GM12874 (cell line): ENCODE measurements at regions not wholly inside any gene's neighbourhood (a gene's known extent, or its start where the extent isn't known, plus 50 kb on each side); places are given as distances from the start of the nearest gene placed in this dataset.

Experiments
- TF ChIP-seq, protein P1 (sequence below): IDR thresholded peaks from 2 replicates; pipeline ENCODE4 v1.5.1; 2011; ENCODE audit warnings: low read depth, mild to moderate bottlenecking, control low read depth, low read length, moderate library complexity; ENCODE audit not compliant: insufficient read depth

DNA sequence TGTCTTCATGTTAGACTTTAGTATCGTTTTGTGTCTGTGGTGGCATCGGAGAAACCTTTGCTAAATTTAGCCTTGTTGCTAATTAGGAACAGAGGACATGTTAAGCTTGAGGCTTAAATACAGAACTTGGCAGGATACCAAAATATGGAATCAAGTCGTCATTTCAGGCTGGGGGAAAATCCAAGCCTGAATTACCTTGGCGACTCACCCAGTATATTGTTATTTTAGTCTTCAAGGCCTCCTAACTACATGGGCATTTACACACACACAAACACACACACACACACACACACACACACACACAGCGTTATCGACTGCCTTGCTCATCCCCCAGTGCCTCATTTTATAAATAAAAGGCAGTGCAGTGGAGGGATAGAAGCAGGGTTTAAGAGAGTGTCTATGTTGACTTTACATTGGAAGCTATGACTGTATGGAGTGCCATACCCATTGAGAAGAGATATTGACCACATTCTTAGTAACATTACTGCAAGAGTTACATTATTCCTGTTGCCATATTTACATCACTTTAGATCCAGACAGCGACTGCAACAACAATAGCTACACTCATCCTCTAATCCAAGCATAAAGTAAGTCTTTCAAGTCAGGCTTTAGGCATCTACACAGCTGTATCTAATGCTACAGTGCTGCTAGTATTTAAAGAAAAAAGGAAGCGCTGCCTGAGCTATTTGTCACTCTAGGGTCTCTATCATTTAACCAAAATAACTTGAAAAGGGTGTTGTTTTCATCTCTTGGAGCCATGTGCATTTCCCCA is 210.8 kb upstream of the SEMA6D start:
- TF ChIP-seq, protein P1, sequence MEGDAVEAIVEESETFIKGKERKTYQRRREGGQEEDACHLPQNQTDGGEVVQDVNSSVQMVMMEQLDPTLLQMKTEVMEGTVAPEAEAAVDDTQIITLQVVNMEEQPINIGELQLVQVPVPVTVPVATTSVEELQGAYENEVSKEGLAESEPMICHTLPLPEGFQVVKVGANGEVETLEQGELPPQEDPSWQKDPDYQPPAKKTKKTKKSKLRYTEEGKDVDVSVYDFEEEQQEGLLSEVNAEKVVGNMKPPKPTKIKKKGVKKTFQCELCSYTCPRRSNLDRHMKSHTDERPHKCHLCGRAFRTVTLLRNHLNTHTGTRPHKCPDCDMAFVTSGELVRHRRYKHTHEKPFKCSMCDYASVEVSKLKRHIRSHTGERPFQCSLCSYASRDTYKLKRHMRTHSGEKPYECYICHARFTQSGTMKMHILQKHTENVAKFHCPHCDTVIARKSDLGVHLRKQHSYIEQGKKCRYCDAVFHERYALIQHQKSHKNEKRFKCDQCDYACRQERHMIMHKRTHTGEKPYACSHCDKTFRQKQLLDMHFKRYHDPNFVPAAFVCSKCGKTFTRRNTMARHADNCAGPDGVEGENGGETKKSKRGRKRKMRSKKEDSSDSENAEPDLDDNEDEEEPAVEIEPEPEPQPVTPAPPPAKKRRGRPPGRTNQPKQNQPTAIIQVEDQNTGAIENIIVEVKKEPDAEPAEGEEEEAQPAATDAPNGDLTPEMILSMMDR, result no peak

DNA sequence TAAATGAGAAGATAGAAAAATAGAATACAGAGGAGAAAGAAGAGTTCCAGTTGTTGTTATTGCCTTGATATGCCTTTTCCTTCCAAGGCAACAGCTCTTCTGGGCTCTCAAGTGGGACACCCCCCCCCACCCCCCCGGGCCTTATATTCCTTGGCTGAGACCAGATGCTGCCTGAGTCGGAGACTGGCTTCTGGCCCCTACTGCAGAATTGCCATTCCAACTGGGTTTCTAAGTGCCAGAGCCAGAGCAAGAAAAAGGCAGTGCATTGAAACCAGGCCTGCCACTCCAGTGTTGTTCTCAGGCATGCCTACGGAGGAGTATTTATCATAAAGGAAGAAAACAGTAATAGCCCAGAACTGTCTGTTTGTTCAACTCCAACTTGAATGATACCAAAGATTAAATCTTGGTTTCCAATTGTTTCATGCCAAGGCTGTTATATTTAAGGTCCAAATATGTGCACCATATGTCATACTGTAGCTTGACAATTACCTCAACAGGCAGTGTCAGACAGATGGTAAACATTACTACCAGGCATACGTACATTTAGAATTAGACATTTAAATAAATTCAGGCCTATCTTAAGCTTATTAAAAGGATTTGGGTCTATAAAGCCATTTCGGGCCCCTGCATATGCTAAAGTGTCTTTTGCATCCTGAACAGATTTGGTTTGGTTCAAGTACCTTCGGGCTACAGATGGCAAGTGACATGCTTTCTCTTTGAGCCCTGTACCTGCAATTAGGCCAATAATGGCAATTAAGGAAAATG is 209.9 kb upstream of the SEMA6D start:
- TF ChIP-seq, protein P1, result no peak

DNA sequence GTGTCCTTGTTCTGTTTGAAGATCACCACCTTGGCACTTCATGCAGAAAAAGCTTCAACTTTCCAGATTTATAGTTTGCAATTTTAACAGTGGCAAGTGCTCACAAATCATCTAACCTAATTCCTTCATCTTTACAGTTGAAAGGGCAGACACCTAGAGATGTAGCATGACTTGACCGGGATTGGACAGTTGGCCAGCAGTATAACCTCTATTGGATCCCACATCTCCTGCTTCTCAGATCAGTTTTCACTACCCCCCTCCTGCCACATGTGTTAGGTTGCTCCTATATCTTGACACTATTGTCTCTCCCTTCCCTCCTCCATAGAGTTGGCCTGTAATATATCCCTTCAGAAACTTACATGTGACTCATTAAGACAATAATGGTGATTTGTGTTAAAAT is 206.0 kb upstream of the SEMA6D start:
- TF ChIP-seq, protein P1, result no peak

DNA sequence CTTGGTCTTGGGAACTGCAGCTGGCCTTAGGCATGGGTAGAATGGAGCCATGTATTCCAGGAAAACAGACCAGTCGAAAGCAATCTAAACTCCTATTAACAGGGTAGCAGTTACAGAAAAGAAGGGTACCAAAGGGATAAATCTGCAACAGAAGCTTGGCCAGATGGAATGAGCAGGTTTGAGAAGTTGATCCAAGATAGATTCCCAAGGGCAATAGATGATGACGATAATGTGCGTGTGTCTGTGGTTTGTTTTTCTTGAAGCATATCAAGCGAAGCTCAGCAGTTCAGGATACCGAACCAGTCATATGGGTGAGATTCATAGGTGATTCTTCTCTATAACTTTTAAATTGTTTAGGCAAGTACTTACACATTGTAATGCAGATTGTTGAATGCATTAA is 203.8 kb upstream of the SEMA6D start:
- TF ChIP-seq, protein P1, result no peak

DNA sequence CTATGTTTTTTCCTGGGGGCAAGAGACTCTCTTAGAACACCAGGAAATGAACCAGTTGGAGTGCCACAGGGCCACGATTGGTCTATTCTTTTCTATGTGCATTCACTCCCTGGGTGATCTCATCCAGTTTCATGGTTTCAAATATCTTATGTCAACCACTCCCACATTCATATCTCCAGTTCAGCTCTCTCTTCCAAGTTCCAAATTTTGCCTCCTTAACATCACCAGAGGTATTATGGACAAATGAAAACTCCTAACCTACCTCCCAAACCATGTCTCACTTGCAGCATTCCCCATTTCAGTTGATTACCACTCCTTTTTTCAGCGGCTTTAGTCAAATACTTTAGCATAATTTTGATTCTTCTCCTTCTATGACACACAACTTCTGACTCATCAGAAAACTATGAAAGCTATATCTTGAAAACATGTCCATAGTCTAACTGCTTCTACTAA is 203.1 kb upstream of the SEMA6D start:
- TF ChIP-seq, protein P1, result no peak

DNA sequence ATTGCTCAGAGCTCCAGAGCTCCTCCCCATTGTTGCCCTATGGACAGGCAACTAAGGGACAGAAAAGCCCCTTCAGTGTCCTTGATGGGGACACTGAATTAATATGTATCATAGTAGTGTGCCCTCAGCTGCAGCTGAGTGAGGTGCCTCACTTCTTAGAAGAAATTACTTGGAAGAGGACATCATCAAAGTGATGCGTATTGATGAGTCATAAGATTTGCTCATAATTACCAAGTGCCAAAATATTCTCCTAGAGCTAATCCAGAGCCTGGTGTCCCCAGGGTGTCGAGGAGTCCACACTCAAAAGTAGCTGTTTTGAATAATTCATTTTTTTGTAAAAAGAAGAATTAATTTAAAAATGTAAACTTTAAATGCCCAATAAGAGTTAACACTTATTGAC is 200.7 kb upstream of the SEMA6D start:
- TF ChIP-seq, protein P1, result no peak

DNA sequence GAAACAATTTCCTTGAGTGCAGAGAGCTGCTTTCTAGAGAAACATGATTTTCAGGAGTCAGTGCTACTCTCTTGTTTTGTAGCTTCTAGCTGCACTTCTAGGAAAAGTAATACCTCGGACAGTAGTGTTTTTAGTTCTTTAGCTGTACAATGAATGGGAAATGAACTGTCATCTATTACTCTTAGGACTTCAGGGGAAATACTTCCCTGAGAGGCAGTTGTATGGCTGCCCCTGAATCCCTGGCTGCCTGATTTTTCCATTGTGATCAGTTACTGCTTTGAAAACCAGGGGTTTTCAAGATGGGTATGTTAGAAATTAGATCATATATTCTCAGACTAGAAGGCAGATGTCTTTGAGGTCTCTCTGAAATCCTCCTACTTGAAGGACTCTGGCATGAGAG is 200.3 kb upstream of the SEMA6D start:
- TF ChIP-seq, protein P1, result no peak
